GM13977 (cell line): ENCODE measurements at regions not wholly inside any gene's neighbourhood (a gene's known extent, or its start where the extent isn't known, plus 50 kb on each side); places are given as distances from the start of the nearest gene placed in this dataset.

ENCODE experiments used
- DNase-seq: peaks from one replicate; pipeline ENCODE4 v3.0.0; 2012; ENCODE audit warnings: low spot score
- in situ Hi-C: fragments of 300-500 bp; cut with MboI; formaldehyde crosslinking; loops from one replicate; pipeline ENCODE4 v1.12.0; 2022; ENCODE audit warnings: low sequenced_read_pairs, low pct_unique_long_range_greater_than_20kb, mixed read lengths, inconsistent platforms; ENCODE audit not compliant: unreplicated experiment
- TF ChIP-seq, protein P1 (sequence below): IDR thresholded peaks from 2 replicates; pipeline ENCODE4 v1.5.1; 2012; ENCODE audit warnings: mild to moderate bottlenecking, control low read depth; ENCODE audit not compliant: insufficient read depth; ENCODE audit errors: extremely low read depth, missing control alignments

GRCh38 chr4:33184657-33185290 is 2464.6 kb downstream of the PCDH7 start:
- TF ChIP-seq, protein P1, sequence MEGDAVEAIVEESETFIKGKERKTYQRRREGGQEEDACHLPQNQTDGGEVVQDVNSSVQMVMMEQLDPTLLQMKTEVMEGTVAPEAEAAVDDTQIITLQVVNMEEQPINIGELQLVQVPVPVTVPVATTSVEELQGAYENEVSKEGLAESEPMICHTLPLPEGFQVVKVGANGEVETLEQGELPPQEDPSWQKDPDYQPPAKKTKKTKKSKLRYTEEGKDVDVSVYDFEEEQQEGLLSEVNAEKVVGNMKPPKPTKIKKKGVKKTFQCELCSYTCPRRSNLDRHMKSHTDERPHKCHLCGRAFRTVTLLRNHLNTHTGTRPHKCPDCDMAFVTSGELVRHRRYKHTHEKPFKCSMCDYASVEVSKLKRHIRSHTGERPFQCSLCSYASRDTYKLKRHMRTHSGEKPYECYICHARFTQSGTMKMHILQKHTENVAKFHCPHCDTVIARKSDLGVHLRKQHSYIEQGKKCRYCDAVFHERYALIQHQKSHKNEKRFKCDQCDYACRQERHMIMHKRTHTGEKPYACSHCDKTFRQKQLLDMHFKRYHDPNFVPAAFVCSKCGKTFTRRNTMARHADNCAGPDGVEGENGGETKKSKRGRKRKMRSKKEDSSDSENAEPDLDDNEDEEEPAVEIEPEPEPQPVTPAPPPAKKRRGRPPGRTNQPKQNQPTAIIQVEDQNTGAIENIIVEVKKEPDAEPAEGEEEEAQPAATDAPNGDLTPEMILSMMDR: no peak
- DNase-seq: no peak
- in situ Hi-C loops: no loop called here

DNA sequence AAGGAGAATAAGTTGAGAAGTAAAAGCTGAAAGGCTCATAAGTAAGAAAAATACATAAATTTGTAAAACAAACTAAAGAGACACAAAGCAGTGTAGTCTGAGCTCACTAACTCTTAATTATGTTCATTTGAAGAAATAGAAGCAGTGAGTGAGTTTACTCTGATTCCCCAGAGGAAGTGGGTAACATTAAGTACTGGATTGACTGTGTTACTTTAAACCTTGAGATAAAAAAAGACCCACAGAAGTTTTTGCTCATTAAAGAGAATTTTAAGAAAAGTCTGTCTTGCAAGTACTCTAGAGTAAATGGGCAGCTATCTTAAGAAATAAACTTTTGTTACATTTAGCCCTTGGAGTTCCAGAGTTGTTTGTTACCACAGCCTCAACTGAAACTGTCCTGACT is 2466.9 kb downstream of the PCDH7 start:
- DNase-seq: peak; percentile 8
- in situ Hi-C loops: no loop called here
- TF ChIP-seq, protein P1: no peak

DNA sequence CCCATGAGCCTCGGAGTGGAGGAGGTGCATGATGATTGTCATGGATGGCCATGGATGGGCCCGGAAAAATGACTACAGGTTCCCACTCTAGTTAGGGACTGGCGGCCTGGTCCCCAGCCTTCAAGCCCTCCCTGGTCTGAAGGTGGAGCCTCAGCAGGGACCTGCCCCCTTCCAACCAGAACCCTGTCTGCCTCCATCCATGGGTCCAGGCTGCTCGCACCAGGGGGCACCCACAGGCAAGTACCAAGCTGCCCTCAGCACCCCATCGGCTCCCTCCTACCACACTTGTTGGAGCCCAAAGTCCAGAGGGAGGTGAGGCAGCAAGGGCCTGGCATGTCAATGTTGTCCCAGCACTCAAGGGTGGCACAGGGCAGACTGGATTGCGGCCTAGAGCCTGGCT is 2468.6 kb downstream of the PCDH7 start:
- in situ Hi-C loops: no loop called here
- DNase-seq: no peak
- TF ChIP-seq, protein P1: no peak

DNA sequence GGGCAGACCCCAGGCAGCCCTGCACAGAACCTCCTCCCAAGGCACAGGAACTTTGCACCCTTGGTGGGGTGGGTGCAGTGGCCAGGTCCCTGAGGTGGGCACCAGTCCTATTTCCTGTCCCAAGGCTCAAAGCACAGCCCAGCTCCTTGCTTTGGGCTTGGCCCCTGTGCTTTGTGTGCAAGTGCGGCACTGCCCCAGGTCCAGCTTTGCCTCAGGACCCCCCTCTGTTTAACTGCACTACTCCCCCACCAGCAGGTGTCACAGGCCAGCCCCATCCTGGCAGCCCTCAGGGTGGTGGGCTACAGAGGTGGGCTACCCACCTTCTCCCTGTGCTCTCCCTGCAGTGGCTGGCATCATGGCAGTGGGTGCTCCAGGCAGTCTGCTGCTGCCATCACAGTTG is 2469.0 kb downstream of the PCDH7 start:
- in situ Hi-C loops: no loop called here
- TF ChIP-seq, protein P1: no peak
- no peak for DNase-seq

- TF ChIP-seq, protein P1: no peak
- DNase-seq: no peak
- in situ Hi-C loops: no loop called here
Measured at GRCh38 chr4:33193109-33193508, 2472.9 kb downstream of the PCDH7 start.

- no peak for DNase-seq
- TF ChIP-seq, protein P1: no peak
- in situ Hi-C loops: no loop called here
Measured at GRCh38 chr4:33200377-33200776, 2480.2 kb downstream of the PCDH7 start.
